DLD1 (cell line): ENCODE measurements at regions not wholly inside any gene's neighbourhood (a gene's known extent, or its start where the extent isn't known, plus 50 kb on each side); places are given as distances from the start of the nearest gene placed in this dataset.
"Not testable (repeated sequence)": the region's sequence is repeated elsewhere in the genome, so short reads cannot be mapped to it uniquely, and the experiment has no call there.

Source experiments
- in situ Hi-C: cut with HindIII; loops from 2 replicates; pipeline ENCODE4 v1.10.0; 2017; ENCODE audit warnings: low sequenced_read_pairs

DNA sequence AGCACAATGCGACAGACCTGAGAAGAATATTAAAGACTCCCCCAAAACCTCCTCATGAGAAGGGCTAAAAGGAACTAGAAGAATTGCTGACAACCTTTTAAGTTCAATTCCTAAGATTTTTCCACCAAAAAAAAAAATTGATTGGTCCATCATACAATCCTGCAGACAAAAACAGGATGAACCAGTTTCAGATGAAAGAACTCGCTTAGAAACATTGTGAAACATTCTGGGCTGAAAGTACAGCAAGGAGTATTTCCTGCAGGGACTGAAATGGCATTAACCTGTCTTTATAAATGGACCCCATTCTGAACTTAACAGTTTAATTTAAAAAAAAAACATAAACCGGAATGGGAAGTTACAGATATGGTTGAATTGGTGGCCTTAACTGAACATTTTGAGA lies 96.0 kb upstream of the FAM174B start:
- in situ Hi-C loops: no loop called here

- in situ Hi-C loops: no loop called here
These were observed 98.0 kb upstream of the FAM174B start for GRCh38 chr15:92753591-92753990.

DNA sequence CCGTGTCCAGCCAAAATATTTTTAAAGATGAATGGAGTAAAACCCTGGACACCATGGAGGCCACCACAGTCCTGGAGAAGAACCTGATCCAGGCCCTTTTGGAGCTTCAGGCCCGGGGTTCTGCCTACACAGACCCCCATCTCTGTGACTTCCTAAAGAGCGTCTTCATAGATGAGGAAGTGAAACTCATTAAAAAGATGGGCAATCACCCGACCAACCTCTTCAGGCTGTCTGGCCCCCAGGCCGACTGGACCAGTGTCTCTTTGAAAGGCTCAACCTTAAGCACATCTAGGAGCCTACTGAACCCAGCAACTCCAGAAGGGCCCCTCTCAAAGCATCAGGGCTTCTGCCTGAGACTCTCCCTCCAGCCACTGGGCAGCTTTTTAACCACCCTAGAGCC lies 107.9 kb upstream of the FAM174B start:
- in situ Hi-C loops: no loop called here

GRCh38 chr15:92768131-92768530 lies 112.6 kb upstream of the FAM174B start:
- in situ Hi-C loops: not testable (repeated sequence)

DNA sequence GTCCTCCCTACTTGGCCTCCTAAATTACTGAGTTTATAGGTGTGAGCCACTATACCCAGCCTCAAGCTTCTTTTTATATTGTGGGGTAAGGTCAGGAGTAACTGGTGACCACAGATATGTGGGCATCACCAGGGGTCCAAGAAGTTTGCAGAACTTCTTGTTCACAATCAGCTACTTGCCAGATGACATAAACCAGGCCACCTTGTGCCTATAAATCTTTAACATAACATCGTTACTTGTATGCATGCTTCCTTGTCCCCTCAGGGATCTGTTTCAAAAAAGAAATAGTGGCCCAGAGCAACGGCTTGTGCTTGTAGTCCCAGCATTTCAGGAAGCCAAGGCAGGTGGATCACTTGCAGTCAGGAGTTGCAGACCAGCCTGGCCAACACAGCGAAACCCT lies 115.1 kb upstream of the FAM174B start:
- in situ Hi-C loops: no loop called here

DNA sequence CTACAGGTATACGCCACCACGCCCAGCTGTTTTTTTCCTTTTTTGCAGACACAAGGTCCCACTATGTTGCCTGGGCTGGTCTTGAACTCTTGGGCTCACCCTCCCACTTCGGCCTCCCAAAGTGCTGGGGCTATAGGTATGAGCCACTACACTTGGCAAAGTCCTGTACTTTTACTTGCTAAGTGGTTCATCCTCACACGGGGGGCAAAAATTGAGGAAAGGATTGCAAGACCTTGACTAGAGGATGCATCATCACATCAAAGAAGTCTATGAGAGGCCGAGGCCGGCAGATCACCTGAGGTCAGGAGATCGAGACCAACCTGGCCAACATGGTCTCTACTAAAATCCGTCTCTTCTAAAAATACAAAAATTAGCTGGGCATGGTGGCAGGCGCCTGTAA lies 116.5 kb upstream of the FAM174B start:
- in situ Hi-C loops: no loop called here

GRCh38 chr15:92772626-92773244 lies 117.2 kb upstream of the FAM174B start:
- in situ Hi-C loops: no loop called here

DNA sequence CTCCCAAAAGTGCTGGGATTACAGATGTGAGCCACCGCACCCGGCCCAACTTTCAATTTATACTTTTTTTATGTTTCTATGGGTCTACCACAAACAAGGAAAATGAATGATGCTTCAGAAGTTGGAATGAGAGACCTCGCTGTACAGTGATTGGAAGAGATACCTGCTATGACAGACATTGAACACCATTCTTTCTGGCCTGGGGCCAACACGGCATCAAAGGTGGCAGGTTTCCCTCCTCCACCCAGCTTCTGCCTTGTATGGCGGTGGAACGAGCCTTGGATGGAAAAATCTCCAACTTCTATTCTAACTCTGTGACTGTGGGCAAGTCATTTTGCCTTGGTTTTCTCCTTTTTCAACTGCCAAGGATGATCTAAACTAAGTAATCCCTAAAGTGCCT lies 117.8 kb upstream of the FAM174B start:
- in situ Hi-C loops: no loop called here

GRCh38 chr15:92779874-92780273 lies 120.2 kb upstream of the CHD2 start:
- in situ Hi-C loops: loop anchor here (10.0 kb wide), 1 partner anchor 145 kb away; no protein-coding TSS in a partner anchor

DNA sequence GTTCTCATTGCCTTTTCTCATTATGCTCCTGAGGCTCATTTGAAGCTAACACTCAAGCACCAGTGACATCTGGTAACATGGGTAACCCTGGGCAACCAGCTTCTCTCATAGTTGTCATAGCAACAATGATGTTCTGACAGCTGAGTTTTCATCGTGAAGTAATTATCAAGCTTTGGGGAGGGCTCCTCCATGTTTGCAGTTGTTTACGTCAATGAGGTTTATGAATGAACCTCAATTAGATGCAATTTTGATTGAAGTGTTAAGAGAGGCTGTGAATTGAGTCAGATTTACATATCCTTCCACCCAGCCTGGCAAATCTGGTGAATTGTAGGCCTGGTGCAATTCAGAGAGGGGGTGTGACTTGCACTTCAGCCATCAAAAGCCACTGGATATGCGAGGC lies 119.3 kb upstream of the CHD2 start:
- in situ Hi-C loops: loop anchor here (10.0 kb wide), 1 partner anchor 144 kb away; no protein-coding TSS in a partner anchor

- in situ Hi-C loops: loop anchor here (10.0 kb wide), 1 partner anchor 143 kb away; no protein-coding TSS in a partner anchor
These were observed 118.1 kb upstream of the CHD2 start for GRCh38 chr15:92781925-92782453.

DNA sequence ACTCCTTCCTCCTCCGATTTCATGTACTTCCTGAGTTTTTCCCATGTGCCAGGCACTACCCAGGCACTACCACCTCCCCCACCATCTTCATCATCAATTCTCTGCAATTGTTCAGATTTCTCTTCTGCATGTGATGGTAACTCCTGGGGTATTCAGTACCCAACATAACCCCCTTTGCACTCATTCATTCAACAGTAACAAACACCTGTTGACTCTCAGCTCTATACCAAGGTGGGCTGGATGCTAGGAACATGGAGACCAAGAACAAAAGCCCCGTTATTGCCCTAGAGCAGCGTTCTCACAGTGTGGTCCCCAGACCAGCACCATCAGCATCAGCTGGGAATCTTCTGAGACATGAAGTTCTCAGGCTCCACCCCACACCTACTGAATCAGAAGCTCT lies 113.0 kb upstream of the CHD2 start:
- in situ Hi-C loops: loop anchor here (10.0 kb wide), 1 partner anchor 138 kb away; no protein-coding TSS in a partner anchor

- in situ Hi-C loops: loop anchor here (10.0 kb wide), 1 partner anchor 137 kb away; no protein-coding TSS in a partner anchor
These were observed 111.9 kb upstream of the CHD2 start for GRCh38 chr15:92788196-92788595.

DNA sequence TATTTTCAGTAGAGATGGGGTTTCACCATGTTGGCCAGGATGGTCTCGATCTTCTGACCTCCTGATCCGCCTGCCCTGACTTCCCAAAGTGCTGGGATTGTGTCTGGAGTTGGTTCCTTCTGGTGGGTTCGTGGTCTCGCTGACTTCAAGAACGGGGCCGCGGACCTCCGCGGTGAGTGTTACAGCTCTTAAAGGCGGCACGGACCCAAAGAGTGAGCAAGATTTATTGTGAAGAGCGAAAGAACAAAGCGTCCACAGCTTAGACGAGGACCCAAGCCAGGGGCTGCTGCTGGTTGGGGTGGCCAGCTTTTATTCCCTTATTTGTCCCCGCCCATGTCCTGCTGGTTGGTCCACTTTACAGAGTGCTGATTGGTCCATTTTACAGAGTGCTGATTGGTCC lies 111.3 kb upstream of the CHD2 start:
- in situ Hi-C loops: loop anchor here (10.0 kb wide), 1 partner anchor 136 kb away; no protein-coding TSS in a partner anchor

GRCh38 chr15:92796161-92796611 lies 103.9 kb upstream of the CHD2 start:
- in situ Hi-C loops: no loop called here

DNA sequence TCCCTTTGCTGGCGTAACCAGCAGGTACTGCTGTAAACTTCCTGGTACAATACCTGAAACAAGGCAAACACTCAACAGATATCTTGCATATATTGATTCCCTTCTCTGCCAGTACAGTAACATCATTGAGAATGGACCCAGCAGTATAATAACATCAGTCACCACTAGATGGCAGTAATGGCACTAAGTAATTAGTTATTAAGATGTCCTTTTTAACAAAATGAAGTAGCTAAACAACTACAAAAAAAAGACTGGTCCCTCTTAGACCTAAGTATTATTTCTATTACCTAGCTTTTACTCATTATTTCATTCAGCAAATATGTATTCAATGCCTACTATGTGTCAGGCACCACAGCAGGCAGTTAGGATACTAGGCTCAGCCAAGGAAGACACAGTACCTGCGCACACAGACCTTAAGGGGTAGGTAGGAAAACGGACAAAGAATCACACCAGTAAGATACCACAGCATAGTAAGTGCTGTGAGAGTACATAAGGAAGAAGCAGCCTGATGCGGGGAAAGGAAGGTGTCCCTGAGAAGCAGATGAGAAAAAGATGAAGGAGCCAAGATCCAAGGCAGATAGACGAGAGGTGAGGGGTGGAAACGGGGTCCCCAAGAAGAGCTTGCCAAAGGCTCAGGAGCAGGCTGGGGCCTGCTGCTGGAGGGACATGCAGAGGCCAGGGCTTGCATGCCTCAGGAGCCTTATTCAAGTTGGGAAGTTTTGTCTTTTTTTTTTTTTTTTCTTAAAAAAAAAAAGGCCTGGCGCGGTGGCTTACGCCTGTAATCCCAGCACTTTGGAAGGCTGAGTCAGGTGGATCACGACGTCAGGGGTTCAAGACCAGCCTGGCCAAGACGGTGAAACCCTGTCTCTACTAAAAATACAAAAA lies 102.7 kb upstream of the CHD2 start:
- in situ Hi-C loops: no loop called here

- in situ Hi-C loops: no loop called here
These were observed 100.1 kb upstream of the CHD2 start for GRCh38 chr15:92800013-92800412.

DNA sequence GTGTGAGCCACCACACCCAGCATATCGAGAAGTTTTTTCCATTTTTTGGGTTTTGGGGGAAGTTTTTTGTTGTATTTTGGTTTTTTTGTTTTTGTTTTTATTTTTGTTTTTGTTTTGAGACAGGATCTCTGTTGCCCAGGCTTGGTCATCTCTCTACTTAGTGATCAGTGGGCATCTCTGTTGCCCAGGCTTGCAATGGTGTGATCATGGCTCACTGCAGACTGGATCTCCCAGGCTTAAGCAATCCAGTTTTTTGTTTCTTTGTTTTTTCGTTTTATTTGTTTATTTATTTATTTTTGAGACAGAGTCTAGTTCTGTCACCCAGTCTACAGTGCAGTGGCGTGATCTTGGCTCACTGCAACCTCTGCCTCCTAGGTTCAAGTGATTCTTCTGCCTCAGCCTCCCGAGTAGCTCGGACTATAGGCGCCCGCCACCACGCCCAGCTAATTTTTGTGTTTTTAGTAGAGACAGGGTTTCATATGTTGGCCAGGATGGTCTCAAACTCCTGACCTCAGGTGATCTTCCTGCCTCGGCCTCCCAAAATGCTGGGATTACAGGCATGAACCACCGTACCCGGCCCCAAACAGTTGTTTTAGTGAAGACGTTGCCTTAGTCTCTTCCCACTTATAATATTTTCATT lies 99.6 kb upstream of the CHD2 start:
- in situ Hi-C loops: not testable (repeated sequence)

- in situ Hi-C loops: not testable (repeated sequence)
These were observed 98.9 kb upstream of the CHD2 start for GRCh38 chr15:92801056-92801773.

- in situ Hi-C loops: no loop called here
These were observed 98.2 kb upstream of the CHD2 start for GRCh38 chr15:92801774-92802464.
